AG04449 (cell line): ENCODE measurements at regions not wholly inside any gene's neighbourhood (a gene's known extent, or its start where the extent isn't known, plus 50 kb on each side); places are given as distances from the start of the nearest gene placed in this dataset.

Source experiments
- CTCF ChIA-PET: fragments of 350-600 bp; formaldehyde crosslinking; extraction: SDS; loops from one replicate; lab custom pipeline; 2021; ENCODE audit warnings: antibody characterized with exemption; lab: Yijun Ruan, JAX
- POLR2A ChIA-PET: fragments of 400-600, 350-600 bp; formaldehyde crosslinking; extraction: SDS; loops from one replicate; lab custom pipeline; 2020; ENCODE audit warnings: antibody characterized with exemption, inconsistent platforms; lab: Yijun Ruan, JAX
- DNase-seq: peaks from one replicate; pipeline ENCODE4 v3.0.0-alpha.2; 2010; ENCODE audit warnings: low read depth, low spot score
- H3K4me3 ChIP-seq: 2 replicates; pipeline ENCODE4 v1.5.1; 2011; ENCODE audit warnings: low read depth, mild to moderate bottlenecking, control low read depth, low read length
- TF ChIP-seq, protein P1 (sequence below): IDR thresholded peaks from one replicate; pipeline ENCODE4 v1.5.1; 2011; ENCODE audit warnings: mild to moderate bottlenecking, moderate library complexity, low read length, control low read depth, inconsistent platforms; ENCODE audit not compliant: insufficient read depth; ENCODE audit errors: missing control alignments

DNA sequence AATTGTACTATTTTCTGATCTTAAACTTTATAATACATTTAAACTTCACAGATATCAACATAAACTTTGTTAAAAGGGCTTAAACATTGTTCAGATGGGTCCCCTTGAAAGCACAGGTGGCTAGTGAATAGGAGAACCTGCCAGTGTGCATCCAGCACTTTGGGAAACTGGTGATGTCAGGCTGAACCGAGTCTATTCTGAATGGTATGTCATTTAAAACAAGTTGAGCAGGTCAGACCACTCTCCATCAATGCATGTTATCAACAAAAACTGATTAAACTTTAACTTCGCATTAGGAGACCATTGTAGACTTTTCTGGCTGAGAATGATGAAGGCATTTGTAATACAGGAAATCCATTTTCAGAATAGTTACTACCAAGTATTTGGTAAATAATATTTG lies 50.1 kb upstream of the FREM2 start:
- no peak overlapping the region for H3K4me3 ChIP-seq
- ChIA-PET POLR2A (no interaction called here), CTCF (no interaction called here)
- TF ChIP-seq, protein P1, sequence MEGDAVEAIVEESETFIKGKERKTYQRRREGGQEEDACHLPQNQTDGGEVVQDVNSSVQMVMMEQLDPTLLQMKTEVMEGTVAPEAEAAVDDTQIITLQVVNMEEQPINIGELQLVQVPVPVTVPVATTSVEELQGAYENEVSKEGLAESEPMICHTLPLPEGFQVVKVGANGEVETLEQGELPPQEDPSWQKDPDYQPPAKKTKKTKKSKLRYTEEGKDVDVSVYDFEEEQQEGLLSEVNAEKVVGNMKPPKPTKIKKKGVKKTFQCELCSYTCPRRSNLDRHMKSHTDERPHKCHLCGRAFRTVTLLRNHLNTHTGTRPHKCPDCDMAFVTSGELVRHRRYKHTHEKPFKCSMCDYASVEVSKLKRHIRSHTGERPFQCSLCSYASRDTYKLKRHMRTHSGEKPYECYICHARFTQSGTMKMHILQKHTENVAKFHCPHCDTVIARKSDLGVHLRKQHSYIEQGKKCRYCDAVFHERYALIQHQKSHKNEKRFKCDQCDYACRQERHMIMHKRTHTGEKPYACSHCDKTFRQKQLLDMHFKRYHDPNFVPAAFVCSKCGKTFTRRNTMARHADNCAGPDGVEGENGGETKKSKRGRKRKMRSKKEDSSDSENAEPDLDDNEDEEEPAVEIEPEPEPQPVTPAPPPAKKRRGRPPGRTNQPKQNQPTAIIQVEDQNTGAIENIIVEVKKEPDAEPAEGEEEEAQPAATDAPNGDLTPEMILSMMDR, result no peak
- no peak for DNase-seq
